Fibroblast of peridontal ligament (primary cell): ENCODE measurements at regions not wholly inside any gene's neighbourhood (a gene's known extent, or its start where the extent isn't known, plus 50 kb on each side); places are given as distances from the start of the nearest gene placed in this dataset.
"Not testable (repeated sequence)": the region's sequence is repeated elsewhere in the genome, so short reads cannot be mapped to it uniquely, and the experiment has no call there.

Experiments used
- DNase-seq: peaks from one replicate; pipeline ENCODE4 v3.0.0-alpha.2; 2010; ENCODE audit errors: extremely low read depth

DNA sequence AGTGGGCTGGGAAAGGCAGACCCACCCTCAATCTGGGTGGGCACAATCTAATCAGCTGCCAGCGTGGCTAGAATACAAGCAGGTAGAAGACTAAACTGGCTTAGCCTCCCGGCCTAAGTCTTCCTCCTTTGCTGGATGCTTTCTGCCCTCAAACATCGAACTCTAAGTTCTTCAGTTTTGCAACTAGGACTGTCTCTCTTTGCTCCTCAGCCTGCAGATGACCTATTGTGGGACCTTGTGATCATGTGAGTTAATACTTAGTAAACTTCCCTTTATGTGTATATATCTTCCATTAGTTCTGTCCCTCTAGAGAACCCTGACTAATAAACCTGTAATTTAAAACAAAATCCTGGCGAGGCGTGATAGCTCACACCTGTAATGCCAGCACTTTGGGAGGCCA lies 51.8 kb upstream of the SLC39A8 start:
- DNase-seq, result not testable (repeated sequence)

DNA sequence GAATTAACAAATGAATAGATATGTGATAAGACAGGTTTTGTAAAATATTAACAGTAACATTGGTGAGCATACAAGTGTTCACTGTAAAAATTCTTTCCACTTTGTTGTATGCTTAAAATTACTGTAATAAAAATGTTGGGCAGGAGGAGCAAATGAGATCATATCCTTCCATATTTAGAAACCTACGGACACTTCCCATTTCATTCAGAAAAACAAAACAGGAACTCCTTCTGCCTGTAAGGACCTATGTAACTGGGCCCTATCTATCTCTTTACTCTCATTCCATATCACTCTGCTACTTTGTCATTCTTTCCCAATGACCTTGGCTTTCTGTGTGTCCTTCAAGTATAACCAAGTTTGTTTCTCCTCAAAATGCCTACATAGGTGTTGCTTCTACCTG lies 53.7 kb upstream of the SLC39A8 start:
- no peak for DNase-seq

DNA sequence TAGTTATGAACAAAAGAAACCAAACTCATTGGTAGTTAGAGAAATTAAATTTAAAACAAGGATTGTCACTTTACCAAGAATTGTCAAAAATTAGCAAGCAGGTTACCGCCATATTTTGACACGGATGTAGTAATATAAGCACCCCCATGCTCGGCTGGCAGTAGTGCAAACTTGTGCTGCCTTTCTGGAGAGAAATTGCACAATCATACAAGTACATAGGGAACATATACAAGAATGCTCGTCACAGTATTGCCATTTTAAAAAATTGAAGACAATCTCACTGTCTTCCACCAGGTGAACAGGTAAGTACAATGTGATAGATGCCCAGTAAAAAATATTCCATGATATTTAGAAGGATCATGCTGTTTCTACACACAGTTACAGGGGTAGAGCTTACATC lies 55.6 kb upstream of the SLC39A8 start:
- DNase-seq, result no peak

DNA sequence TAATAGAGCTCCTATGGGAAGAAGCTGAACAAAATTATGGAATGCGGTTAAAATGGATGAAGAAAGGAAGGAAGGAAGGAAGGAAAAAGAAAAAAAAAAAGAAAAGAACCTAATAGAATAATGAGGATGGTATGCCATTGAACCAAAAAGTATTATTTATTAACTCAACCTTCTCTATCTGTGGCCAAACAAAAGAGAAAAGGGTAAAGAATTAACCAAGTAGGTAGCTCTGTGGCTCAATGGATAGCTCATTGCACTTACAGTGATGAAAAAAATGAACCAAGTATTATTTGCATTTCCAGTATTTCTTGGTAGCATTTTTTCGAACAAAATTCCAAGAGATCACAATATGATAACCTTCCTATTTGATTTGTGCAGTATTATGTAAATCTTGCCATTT lies 56.9 kb upstream of the SLC39A8 start:
- no peak for DNase-seq

DNA sequence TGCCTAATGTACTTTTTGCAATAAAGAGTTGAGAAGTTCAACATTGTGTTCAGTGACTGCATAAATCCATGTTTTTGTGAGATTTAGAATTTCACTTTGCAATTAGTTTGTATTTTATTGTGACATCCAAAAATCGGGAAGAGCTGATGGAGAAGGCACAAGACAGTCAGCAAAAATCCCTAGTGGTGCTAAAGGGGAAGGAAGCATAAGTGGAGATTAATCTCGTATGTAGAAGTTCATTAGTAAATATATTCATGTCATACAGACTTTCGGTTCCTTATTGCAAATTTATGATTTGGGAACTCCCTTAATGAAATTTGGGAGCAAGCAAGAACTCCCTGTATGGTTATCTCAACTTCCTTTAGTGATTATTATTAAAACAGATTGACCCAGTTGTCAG lies 57.8 kb upstream of the SLC39A8 start:
- no peak for DNase-seq

DNA sequence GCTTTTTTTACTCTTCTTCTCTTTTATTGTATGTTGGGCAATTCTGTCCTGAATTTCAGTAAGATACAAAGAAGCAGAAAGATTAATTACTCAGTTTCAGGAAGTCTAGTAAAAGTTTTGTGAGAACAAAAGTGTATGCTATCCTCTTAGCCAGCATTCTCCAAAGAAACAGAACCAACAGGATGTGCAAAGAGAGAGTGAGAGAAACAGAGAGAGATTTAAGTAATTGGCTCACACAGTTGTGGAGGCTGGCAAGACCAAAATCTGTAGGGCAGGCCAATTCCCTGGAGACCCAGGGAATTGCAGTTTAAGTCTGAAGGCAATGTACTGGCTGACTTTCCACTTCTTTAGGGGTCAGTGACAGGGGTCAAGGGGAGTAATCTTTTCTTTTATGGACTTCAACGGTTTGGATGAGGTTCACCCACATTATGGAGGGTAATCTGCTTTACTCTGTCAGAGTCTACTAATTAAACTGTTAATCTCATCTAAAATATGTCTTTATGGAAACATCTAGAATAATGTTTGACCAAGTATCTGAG lies 59.2 kb upstream of the SLC39A8 start:
- DNase-seq, result peak; percentile 71

DNA sequence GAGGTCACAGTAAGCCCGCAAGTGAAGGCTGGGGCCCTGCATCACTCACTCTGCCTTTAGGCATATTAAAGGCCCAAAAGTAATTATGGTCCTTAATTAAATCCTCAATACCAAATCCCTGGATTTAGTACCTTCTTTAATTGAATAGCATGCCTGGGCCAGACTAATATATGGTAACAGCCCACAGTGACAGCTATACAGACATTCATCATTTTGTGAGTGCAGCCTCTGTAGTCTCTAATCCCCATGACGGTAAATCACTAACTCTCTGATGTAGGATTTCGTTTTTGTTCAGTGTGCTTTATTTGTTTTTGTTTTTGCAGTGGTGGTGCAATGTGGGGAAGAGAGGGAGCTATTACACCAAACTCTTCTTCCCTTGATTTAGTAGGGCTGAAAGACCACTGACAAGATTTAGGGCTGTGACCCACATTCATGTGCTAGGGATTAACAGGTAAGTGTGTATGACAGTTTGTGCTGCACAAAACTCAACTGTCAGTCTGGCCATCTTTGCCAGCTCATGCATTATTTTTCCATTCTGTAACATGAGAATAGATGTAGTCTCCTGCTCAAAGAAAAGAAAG lies 60.6 kb upstream of the SLC39A8 start:
- no peak for DNase-seq

DNA sequence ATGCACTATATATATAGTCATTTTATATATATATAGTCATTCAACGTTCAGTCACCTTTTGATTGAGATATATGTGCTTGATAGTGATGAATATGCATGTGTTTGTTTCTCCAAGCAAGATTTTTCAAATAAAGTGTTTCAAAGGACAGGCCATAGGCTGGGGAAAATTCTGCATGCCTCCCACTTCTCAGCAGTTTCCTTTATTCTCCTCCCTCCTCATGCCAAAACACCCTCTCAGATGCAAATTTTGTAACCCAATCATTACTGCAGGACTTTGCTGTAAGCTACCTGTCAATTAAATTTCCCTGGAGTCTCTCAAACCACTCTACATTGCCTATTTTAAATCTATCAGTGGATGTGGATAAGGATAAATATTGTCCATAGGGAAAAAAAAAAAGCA lies 65.6 kb upstream of the SLC39A8 start:
- DNase-seq, result not testable (repeated sequence)

DNA sequence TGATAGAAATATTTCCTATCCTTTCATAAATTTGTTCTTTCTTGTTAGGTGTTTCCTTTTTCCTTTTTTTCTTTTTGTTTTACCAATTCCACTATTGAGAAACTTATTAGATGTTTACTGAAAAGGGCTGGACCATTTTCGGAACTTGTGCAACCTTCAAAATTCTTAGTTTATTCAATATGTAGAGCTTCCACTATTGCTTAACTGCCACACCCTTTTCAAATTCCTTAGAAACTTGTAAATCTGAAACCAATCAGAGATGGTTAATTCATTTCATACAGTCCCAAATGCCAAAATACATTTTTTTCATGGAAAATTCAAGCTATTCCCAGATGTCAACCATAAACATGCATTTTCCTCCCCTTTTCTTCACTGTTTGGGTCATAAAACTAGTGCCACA lies 66.1 kb upstream of the SLC39A8 start:
- peak; percentile 75 for DNase-seq

DNA sequence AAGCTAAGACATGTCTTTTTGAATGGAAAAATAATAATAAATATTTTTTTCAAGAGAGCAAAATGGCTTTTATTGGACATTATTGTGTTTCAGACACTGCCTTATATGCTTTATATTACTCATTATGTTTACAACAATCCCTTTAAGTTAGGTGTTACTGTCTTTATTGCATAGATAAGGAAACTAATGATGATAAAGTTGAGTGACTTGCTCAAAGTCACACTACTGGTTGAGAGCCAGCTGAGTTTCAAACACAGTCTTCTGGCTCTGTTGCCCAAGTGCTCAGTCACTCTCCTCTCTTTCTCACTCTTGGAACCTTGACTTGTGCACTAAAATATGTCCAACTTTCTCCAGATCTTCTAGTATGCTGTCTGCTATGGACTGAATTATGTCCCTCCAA lies 71.5 kb upstream of the SLC39A8 start:
- no peak for DNase-seq

DNA sequence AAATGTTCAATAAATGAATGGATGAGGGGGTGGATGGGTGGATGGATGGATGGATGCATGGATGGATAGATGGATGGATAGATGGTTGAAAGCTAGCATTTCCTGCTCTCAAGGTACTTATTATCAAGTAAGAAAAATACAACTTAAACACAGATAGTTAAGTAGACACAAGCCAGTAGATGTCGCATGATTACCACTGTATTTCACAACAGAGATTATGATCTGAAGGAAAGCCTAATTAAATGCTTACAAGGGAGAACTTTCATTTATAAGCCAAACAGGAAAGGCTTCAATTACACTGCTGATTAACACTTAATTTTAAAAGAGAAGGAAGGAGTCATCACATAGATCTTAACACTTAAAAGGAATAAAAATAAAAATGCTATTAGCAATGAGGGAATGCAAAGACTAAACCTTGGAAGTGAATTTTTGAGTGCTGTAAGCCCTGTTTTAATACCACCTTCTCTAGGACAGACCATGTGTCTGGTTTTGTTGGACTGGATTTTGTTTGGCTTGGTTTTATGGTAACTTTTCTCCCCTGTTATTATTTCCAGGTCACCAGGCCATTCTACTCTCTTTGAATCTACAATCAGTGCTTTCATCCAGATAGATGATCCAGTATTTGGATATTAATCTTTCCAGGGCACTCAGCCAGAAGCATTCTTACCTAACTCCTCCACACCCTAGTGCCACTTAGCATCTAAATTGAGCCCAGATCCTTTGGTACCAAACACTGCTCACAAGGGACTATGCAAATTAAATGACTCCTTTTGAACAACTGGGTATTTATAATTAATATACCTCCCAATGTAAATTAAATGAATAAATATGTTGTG lies 75.5 kb upstream of the SLC39A8 start:
- DNase-seq, result peak; percentile 60

DNA sequence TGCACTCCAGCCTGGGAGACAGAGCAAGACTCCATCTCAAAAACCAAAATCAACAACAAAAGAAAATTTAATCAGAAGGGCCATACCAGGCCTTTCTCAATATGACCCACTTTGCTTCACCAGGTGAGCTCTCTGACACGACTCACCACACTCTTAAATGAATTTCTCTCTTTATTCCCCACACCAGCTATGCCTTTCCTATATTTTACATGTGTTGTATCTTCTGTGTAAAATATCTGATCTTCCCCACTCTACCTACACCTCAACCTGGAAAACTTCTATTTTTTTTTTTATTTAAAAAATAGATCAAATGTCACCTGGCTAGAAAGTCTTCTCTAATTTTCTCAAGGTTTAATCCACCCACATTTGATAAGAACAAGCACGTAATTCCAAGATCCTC lies 77.6 kb upstream of the SLC39A8 start:
- no peak for DNase-seq

DNA sequence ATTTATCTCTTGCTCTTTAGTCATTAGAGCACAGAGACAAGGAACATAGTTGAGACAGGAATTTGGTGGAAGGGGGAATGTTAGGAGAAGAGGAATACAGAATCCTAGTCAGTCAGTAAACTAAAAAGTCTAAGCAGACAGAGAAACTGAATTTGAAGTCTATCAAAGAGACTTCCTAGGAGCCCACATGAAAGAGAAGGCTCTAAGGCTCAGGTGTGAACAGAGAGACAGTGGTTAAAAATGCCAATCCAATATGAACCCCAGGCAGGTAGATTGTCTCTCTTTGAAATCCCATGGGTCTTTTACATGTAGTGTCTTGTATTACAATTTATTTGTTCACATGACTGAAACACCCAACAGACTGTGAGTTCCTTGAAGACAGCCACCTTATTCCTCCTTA lies 77.8 kb upstream of the NFKB1 start:
- no peak for DNase-seq

DNA sequence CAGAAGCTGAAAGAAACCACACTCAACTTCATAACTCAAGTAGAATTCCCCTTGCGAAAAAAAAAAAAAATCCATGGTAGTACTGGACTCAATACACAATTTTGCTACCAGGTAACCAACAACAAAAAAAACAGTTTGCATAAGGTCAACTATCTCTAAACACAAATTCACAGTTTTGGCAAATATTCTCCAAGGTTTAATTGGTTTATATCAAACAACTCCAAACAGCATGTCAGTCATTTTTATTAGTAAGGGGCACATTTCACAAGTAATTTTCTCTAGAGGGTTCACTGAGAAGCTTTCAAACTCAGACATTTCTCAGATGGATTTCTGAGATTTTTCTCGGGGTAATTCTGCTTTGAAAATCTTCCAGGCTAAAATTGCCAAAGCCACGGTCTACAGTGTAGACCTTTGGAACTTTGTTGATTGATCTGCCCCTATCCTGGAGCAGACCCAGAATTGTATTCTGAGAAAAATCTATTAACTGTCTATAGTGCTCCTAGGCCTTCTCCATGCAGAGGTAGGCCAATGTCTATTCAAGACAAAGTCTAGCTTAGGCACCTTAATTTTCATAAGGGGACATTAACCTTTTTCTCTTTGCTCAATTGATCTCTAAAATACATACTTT lies 73.7 kb upstream of the NFKB1 start:
- DNase-seq, result no peak

DNA sequence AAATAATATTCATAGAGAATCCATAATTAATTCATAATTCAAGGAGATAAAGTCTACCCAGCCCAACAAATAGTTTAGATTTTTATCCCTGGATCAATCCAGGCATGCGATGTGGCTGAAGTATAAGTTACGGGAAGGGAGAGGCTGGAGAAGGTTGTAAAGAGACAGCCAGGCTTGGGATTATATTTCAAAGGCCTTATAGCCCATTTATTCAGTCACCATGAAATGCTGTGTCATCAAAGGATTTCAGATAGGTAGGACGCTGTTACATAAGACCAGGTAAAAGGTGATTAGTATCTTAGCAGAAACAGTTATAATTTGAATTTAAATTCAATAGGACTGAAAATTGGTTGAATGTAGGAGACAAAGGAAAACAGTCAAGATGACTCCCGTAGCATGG lies 73.0 kb upstream of the NFKB1 start:
- DNase-seq, result no peak

DNA sequence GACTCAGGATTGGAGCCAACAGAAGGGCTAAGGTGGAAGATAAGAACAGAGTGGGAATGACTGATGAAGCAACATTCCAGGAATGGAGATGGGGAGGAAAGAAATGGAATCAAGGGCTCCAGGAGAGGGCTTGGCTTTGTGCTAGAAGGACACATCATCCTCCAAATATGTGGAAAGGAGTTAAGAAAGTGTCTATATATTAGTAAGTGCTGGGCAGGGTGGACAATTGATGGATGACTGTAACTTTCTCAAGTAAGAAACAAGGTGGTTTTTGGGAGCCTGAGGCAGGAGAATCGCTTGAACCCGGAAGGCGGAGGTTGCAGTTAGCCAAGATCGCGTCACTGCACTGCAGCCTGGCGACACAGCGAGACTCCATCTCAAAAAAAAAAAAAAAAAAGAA lies 71.6 kb upstream of the NFKB1 start:
- peak; percentile 59 for DNase-seq

DNA sequence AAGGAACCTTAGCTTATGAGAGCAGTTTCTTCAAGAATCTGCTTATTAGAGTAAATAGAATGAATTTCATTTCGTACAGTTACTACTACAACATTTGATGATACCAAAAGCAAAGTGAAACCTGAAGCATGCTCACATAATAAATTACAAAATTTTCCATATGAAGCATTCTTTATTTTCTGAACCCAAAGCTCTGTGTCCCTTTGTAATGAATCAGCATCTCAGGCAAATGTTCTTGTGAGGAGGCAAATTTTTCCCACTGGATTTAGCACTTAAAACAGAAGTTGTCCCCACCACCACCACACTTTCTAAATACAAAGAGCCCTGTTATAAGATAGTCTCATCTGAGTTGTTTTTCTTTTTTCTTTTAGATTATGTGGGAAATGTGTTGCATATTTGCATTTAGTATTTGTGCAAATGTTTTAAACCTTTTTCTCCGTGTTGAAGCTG lies 70.7 kb upstream of the NFKB1 start:
- DNase-seq, result peak; percentile 51

DNA sequence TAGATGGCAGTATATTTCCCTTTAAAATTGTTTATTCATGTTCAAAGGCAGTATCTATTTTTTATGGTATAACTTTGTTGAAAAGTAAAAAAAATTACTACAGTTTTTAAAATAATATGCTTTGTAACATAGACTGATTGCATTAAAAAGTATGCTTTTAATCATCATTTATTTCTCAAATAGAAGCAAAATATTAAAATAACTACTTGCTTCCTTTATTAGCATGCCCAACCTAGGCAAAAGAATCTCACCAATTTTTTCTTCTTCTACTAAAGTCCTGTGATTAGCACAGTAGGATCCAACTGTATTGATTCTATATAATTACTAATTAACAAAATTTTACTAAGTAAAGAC lies 69.6 kb upstream of the NFKB1 start:
- no peak for DNase-seq

DNA sequence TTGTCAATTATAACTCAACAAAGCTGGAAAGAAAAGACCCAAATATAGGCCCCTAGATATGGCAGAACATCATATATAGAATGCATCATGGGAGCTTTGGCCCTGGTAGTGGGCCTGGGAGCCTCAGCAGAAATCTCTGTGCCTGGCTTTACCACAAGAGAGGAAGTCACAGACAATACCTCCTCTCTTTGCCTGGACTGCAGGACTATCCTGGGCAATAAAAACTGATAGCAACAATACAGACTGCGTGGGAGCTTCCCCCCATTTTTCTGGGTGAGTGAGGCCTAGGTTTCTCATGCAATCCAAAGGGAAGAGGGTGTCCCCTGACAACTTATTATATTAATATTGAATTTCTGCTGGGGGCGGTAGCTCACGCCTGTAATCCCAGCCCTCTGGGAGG lies 64.0 kb upstream of the NFKB1 start:
- DNase-seq, result no peak

DNA sequence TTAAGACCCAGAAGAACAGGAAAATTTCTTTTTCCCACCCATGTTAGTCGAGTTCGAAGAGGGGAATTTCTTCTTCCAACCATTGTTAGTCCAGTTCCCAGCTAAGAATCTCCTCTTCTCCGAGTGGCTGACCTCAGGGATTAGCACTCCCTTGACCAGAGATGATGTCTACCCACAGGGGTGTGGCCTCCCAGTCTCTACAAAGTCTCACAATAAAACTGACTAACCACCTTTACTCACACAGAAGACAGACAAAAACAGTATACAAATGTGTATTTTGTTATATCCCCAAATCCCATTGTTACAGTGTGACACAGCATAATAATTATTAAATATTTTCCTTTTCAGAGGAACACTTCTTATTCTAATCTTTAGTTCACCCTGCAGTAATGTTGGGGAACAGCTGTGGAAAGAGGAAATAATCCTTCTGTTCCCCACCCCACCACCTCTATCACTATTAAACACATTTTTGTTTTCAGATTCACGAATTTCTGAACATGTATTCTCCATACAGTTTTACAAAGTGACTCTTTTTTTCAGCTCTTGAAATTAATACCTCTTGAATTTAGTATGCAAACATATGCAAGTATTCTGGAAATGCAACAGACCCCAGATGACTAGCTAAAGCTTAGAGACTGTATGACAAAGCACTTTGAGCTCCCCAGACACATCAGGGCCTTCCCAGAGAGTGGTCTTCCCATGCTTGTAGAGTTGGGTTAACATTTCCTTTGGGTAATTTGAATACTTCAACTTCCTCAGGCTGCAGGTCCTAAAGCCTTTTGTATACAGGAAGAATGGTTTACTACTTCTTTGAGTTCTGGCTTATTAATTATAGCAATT lies 62.5 kb upstream of the NFKB1 start:
- no peak for DNase-seq

DNA sequence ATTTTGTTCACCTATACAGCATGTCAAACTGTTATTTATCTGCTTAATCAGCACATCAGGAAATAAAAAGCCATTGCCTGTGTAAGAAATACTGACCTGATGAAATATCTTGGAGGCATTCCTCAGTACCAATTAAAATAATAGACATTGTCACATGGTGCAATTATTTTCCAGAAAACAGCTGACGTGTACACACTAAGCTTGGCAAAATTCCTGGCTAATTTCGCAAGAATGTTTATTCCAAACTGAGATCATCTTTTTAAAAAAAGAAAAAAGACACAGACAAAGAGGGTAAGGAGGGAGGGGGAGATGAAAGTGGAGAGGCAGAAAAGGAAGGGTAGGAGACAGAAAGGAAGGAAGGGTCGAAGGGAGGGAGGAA lies 61.9 kb upstream of the NFKB1 start:
- peak; percentile 98 for DNase-seq

DNA sequence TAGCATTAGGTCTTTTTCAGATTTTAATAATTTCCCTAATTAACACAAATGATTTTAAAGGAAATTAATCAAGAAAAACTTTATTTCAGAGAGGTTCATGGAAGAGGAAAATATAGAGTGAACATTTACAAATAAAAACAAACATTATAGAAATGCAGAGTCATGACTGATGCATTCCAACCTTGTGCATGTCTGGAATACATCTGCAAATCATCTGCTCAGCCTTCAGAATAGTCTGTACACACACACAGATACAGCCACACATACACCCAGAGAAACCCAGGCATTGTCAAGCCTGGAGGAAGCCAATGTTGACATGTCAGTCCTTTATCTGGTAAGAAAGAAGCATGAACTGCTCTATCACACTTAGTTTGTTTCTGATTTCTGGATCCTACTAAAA lies 61.3 kb upstream of the NFKB1 start:
- peak; percentile 86 for DNase-seq
